Esophagus muscularis mucosa (tissue), 4 donors: ENCODE measurements at regions not wholly inside any gene's neighbourhood (a gene's known extent, or its start where the extent isn't known, plus 50 kb on each side); places are given as distances from the start of the nearest gene placed in this dataset.

ENCODE experiments used
- CTCF ChIP-seq, 3 experiments: fragments of 200-600 bp in 2 of 3; fragments of 450-650 bp in 1 of 3; sonication (generic) in 2 of 3; IDR thresholded peaks; one replicate each; pipeline ENCODE4 v1.5.1; 2017 to 2019; ENCODE audit warnings: antibody characterized with exemption in 3 of 3, mild to moderate bottlenecking in 2 of 3, moderate library complexity in 1 of 3
- EP300 ChIP-seq: sonication (generic); formaldehyde crosslinking; IDR thresholded peaks from one replicate; pipeline ENCODE4 v1.6.1; 2017; ENCODE audit warnings: antibody characterized with exemption
- POLR2A ChIP-seq: fragments of 450-650 bp; IDR thresholded peaks from one replicate; pipeline ENCODE4 v1.6.1; 2017; ENCODE audit warnings: antibody characterized with exemption, moderate library complexity, mild to moderate bottlenecking, low read depth
- POLR2AphosphoS5 ChIP-seq, 2 donors: sonication (generic); formaldehyde crosslinking; IDR thresholded peaks; one replicate each; pipeline ENCODE4 v1.6.1; 2017; ENCODE audit warnings: antibody characterized with exemption in 2 of 2

GRCh38 chr9:694403-695154 lies 146.9 kb upstream of the DMRT1 start:
- TF ChIP-seq CTCF (IDR thresholded peaks at IDR 0.05) (no peak), POLR2A (no peak), POLR2AphosphoS5 (IDR thresholded peaks at IDR 0.05) (peak; percentile 60 to 87), EP300 (peak; percentile 30)
